ENCODE measurements at regions not wholly inside any gene's neighbourhood (a gene's known extent, or its start where the extent isn't known, plus 50 kb on each side); places are given as distances from the start of the nearest gene placed in this dataset.

GRCh38 chr2:129301431-129301913, 678.0 kb upstream of the RAB6C start:
- TF ChIP-seq, protein P1, sequence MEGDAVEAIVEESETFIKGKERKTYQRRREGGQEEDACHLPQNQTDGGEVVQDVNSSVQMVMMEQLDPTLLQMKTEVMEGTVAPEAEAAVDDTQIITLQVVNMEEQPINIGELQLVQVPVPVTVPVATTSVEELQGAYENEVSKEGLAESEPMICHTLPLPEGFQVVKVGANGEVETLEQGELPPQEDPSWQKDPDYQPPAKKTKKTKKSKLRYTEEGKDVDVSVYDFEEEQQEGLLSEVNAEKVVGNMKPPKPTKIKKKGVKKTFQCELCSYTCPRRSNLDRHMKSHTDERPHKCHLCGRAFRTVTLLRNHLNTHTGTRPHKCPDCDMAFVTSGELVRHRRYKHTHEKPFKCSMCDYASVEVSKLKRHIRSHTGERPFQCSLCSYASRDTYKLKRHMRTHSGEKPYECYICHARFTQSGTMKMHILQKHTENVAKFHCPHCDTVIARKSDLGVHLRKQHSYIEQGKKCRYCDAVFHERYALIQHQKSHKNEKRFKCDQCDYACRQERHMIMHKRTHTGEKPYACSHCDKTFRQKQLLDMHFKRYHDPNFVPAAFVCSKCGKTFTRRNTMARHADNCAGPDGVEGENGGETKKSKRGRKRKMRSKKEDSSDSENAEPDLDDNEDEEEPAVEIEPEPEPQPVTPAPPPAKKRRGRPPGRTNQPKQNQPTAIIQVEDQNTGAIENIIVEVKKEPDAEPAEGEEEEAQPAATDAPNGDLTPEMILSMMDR (IDR thresholded peaks at IDR 0.05), result no peak
- no peak for TF ChIP-seq POLR2A (IDR thresholded peaks at IDR 0.05)

All from right lobe of liver (tissue), 4 donors.